ENCODE measurements at regions not wholly inside any gene's neighbourhood (a gene's known extent, or its start where the extent isn't known, plus 50 kb on each side); places are given as distances from the start of the nearest gene placed in this dataset.
"Not testable (repeated sequence)": the region's sequence is repeated elsewhere in the genome, so short reads cannot be mapped to it uniquely, and the experiment has no call there.

DNA sequence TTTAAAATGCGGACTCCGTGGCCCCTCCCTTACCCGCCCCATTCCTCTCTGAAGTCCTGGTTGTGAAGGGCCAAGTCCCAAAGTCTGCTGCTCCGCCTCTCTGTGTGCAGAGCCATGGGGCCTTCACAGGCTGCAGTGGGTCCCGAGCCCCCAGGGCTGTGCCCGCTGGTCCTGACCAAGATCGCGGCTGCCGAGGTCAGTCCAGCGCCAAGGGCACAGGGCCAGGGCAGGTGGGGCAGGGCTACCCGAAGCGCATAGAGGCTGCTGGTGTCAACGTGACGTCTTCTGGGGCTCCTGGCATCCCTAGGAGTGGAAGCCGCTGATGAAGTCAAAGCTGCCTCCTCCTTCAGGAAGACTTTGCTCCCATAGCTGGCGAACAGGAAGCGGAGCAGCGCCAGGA lies 858.8 kb downstream of the TUBA3C start:
- TF ChIP-seq, protein P1, sequence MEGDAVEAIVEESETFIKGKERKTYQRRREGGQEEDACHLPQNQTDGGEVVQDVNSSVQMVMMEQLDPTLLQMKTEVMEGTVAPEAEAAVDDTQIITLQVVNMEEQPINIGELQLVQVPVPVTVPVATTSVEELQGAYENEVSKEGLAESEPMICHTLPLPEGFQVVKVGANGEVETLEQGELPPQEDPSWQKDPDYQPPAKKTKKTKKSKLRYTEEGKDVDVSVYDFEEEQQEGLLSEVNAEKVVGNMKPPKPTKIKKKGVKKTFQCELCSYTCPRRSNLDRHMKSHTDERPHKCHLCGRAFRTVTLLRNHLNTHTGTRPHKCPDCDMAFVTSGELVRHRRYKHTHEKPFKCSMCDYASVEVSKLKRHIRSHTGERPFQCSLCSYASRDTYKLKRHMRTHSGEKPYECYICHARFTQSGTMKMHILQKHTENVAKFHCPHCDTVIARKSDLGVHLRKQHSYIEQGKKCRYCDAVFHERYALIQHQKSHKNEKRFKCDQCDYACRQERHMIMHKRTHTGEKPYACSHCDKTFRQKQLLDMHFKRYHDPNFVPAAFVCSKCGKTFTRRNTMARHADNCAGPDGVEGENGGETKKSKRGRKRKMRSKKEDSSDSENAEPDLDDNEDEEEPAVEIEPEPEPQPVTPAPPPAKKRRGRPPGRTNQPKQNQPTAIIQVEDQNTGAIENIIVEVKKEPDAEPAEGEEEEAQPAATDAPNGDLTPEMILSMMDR (IDR thresholded peaks at IDR 0.05; ENCODE audit: poor library complexity, severe bottlenecking), result not testable (repeated sequence)
- not testable (repeated sequence) for TF ChIP-seq EZH2 (IDR thresholded peaks at IDR 0.05; ENCODE audit: borderline replicate concordance, insufficient read depth, low read length, poor library complexity, severe bottlenecking); TAF1 (IDR thresholded peaks at IDR 0.05; ENCODE audit: low read depth); REST (IDR thresholded peaks at IDR 0.05; ENCODE audit: borderline replicate concordance); SMC3 (conservative IDR thresholded peaks at IDR 0.05; ENCODE audit: poor library complexity); POLR2AphosphoS5 (IDR thresholded peaks at IDR 0.05)
